NCI-H2029 treated with DMSO at 0.1 percent for 48 hours (cell line): ENCODE measurements at regions not wholly inside any gene's neighbourhood (a gene's known extent, or its start where the extent isn't known, plus 50 kb on each side); places are given as distances from the start of the nearest gene placed in this dataset.
"Not testable (repeated sequence)": the region's sequence is repeated elsewhere in the genome, so short reads cannot be mapped to it uniquely, and the experiment has no call there.

ENCODE experiments used
- DNase-seq: peaks from one replicate; lab custom pipeline; 2025; lab: John Stamatoyannopoulos, UW

- no peak for DNase-seq
These were observed 799.2 kb downstream of the REEP3 start for GRCh38 chr10:64320448-64320847.

GRCh38 chr10:64329510-64329909 is 808.3 kb downstream of the REEP3 start:
- DNase-seq: no peak

- DNase-seq: no peak
These were observed 811.4 kb downstream of the REEP3 start for GRCh38 chr10:64332551-64332950.

GRCh38 chr10:64334084-64334483 is 812.9 kb downstream of the REEP3 start:
- DNase-seq: no peak

- no peak for DNase-seq
These were observed 823.0 kb downstream of the REEP3 start for GRCh38 chr10:64344211-64344610.

- DNase-seq: no peak
These were observed 824.7 kb downstream of the REEP3 start for GRCh38 chr10:64345856-64346255.

- no peak for DNase-seq
These were observed 825.2 kb downstream of the REEP3 start for GRCh38 chr10:64346389-64346788.

- DNase-seq: no peak
These were observed 829.5 kb downstream of the REEP3 start for GRCh38 chr10:64350665-64351064.

- no peak for DNase-seq
These were observed 837.7 kb downstream of the REEP3 start for GRCh38 chr10:64358907-64359306.

GRCh38 chr10:64360240-64360639 is 839.0 kb downstream of the REEP3 start:
- not testable (repeated sequence) for DNase-seq

GRCh38 chr10:64363687-64364086 is 842.5 kb downstream of the REEP3 start:
- DNase-seq: no peak

GRCh38 chr10:64365663-64366062 is 844.5 kb downstream of the REEP3 start:
- DNase-seq: no peak

GRCh38 chr10:64368298-64368697 is 847.1 kb downstream of the REEP3 start:
- DNase-seq: no peak

GRCh38 chr10:64369885-64370773 is 848.9 kb downstream of the REEP3 start:
- no peak for DNase-seq

- no peak for DNase-seq
These were observed 853.1 kb downstream of the REEP3 start for GRCh38 chr10:64374346-64374745.

GRCh38 chr10:64376167-64376566 is 855.0 kb downstream of the REEP3 start:
- DNase-seq: no peak

- DNase-seq: no peak
These were observed 858.7 kb downstream of the REEP3 start for GRCh38 chr10:64379898-64380297.

GRCh38 chr10:64385355-64385754 is 864.2 kb downstream of the REEP3 start:
- DNase-seq: no peak

- no peak for DNase-seq
These were observed 873.5 kb downstream of the REEP3 start for GRCh38 chr10:64394744-64395143.

GRCh38 chr10:64396105-64396708 is 875.0 kb downstream of the REEP3 start:
- no peak for DNase-seq

GRCh38 chr10:64397125-64397524 is 875.9 kb downstream of the REEP3 start:
- no peak for DNase-seq

- DNase-seq: no peak
These were observed 887.4 kb downstream of the REEP3 start for GRCh38 chr10:64408391-64409183.

- no peak for DNase-seq
These were observed 888.1 kb downstream of the REEP3 start for GRCh38 chr10:64409349-64409748.
